Colonic mucosa (tissue), 4 donors: ENCODE measurements at regions not wholly inside any gene's neighbourhood (a gene's known extent, or its start where the extent isn't known, plus 50 kb on each side); places are given as distances from the start of the nearest gene placed in this dataset.
A peak's percentile ranks its signal among the peaks of the same experiment; 100 is the strongest.

ENCODE experiments used
- DNase-seq: peaks from one replicate; pipeline ENCODE4 v3.0.0-alpha.2; 2020
- H3K27ac ChIP-seq: fragments of 200-600 bp; one replicate; pipeline ENCODE4 v1.8.0; 2021
- H3K27me3 ChIP-seq: fragments of 200-600 bp; one replicate; pipeline ENCODE4 v1.8.0; 2021
- H3K36me3 ChIP-seq: fragments of 200-600 bp; one replicate; pipeline ENCODE4 v1.8.0; 2021
- H3K4me1 ChIP-seq: fragments of 200-600 bp; one replicate; pipeline ENCODE4 v1.8.0; 2021; ENCODE audit warnings: mild to moderate bottlenecking
- H3K4me3 ChIP-seq: fragments of 200-600 bp; one replicate; pipeline ENCODE4 v1.8.0; 2021
- H3K9ac ChIP-seq, 2 donors: one replicate each; pipeline ENCODE4 v1.7.0; 2013; ENCODE audit warnings: control low read depth in 2 of 2, low read depth in 2 of 2, low read length in 2 of 2
- H3K9me3 ChIP-seq: fragments of 200-600 bp; one replicate; pipeline ENCODE4 v1.8.0; 2021
- intact Hi-C: fragments of 100-400 bp; cut with DNase I; formaldehyde crosslinking; loops from one replicate; pipeline ENCODE4 v1.14.1; 2022
- TF ChIP-seq, protein P1 (sequence below): fragments of 200-600 bp; IDR thresholded peaks from one replicate; pipeline ENCODE4 v1.8.0; 2022; ENCODE audit warnings: antibody characterized with exemption, mild to moderate bottlenecking
- donor health status: healthy.
- donor health status: DM: no; HTN: no; CAD: no.
- donor health status: DM: no; HTN: no; CAD: no.

GRCh38 chr5:68389618-68390017, 174.1 kb downstream of the PIK3R1 start:
- TF ChIP-seq, protein P1, sequence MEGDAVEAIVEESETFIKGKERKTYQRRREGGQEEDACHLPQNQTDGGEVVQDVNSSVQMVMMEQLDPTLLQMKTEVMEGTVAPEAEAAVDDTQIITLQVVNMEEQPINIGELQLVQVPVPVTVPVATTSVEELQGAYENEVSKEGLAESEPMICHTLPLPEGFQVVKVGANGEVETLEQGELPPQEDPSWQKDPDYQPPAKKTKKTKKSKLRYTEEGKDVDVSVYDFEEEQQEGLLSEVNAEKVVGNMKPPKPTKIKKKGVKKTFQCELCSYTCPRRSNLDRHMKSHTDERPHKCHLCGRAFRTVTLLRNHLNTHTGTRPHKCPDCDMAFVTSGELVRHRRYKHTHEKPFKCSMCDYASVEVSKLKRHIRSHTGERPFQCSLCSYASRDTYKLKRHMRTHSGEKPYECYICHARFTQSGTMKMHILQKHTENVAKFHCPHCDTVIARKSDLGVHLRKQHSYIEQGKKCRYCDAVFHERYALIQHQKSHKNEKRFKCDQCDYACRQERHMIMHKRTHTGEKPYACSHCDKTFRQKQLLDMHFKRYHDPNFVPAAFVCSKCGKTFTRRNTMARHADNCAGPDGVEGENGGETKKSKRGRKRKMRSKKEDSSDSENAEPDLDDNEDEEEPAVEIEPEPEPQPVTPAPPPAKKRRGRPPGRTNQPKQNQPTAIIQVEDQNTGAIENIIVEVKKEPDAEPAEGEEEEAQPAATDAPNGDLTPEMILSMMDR: no peak
- Histone ChIP-seq H3K27ac (no peak overlapping the region), H3K9me3 (no peaks in the 10 kb centered on the region), H3K4me1 (no peaks in the 10 kb centered on the region), H3K27me3 (no peaks in the 10 kb centered on the region), H3K36me3 (no peaks in the 10 kb centered on the region), H3K4me3 (no peak overlapping the region), H3K9ac (no peak overlapping the region)
- intact Hi-C loops: loop anchor here (10.0 kb wide), 1 partner anchor 105 kb away; no protein-coding TSS in a partner anchor
- no peak for DNase-seq

DNA sequence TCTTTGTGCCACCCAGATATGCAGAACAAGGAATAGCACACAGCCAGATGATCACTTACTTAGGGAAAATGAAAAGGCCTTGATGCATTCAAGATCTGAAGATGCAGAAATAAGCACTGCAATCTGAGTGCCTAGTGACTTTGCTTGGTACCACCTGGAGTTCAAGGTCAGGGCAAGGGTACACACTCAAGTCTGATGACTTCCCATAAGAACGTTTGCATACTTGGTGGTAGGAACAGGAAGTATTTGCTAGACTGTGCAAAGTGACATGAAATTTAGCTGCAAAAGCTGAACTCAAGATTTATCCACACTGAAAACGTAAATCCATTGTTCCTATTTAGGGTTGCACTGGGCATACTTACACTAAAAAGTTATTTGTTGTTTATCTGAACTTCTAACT, 177.1 kb downstream of the PIK3R1 start:
- H3K9me3 ChIP-seq: no peaks in the 10 kb centered on the region
- intact Hi-C loops: no loop called here
- no peak overlapping the region for H3K27ac ChIP-seq
- no peaks in the 10 kb centered on the region for H3K27me3 ChIP-seq
- TF ChIP-seq, protein P1: no peak
- no peaks in the 10 kb centered on the region for H3K4me1 ChIP-seq
- H3K4me3 ChIP-seq: no peak overlapping the region
- DNase-seq: no peak
- H3K36me3 ChIP-seq: no peaks in the 10 kb centered on the region
- H3K9ac ChIP-seq: no peak overlapping the region

- intact Hi-C loops: no loop called here
- Histone ChIP-seq H3K4me1 (no peaks in the 10 kb centered on the region), H3K27me3 (no peaks in the 10 kb centered on the region), H3K27ac (peak overlapping the region; percentile 76), H3K36me3 (no peaks in the 10 kb centered on the region), H3K9ac (peak overlapping the region in 1 of 2 donors; percentile 32), H3K9me3 (no peaks in the 10 kb centered on the region), H3K4me3 (no peak overlapping the region)
- no peak for DNase-seq
- TF ChIP-seq, protein P1: no peak
Observed at GRCh38 chr5:68395302-68395701, 179.7 kb downstream of the PIK3R1 start.

DNA sequence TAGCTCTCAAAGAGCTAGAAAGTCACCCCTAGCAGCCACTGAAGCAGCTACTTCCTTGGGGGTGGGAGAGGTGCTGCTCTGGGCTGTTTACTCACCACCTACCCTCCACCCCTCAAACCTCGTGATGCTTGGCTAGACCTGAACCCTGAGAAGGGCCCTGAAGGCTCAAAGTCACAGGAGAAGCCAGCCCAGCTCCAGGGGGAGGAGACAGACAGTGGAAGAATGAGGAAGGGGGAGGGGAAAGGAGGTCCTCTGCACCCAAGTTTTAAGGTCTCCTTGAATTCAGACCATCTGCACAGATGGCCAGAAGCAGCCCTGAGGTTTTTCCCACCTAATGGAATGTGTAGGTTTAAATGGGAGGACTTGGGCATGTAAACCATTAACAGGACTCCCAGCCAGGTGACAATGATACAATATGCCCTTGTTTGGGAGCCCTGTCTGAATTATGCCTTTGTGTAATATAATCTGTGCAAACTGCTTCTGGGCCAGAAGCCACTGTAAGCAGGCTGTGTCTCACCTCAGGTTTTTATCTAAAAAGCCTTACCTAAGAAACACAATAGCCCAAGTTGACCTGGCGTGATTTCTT, 180.5 kb downstream of the PIK3R1 start:
- peak overlapping the region; percentile 76 for H3K27ac ChIP-seq
- no peaks in the 10 kb centered on the region for H3K9me3 ChIP-seq
- no peaks in the 10 kb centered on the region for H3K36me3 ChIP-seq
- no peaks in the 10 kb centered on the region for H3K27me3 ChIP-seq
- H3K4me3 ChIP-seq: no peak overlapping the region
- intact Hi-C loops: no loop called here
- peak; percentile 67 for DNase-seq
- no peaks in the 10 kb centered on the region for H3K4me1 ChIP-seq
- TF ChIP-seq, protein P1: no peak
- H3K9ac ChIP-seq: peak overlapping the region in 1 of 2 donors; percentile 32

GRCh38 chr5:68396722-68397121, 181.2 kb downstream of the PIK3R1 start:
- TF ChIP-seq, protein P1: no peak
- H3K9me3 ChIP-seq: no peaks in the 10 kb centered on the region
- no peaks in the 10 kb centered on the region for H3K36me3 ChIP-seq
- DNase-seq: peak; percentile 77
- H3K4me3 ChIP-seq: no peak overlapping the region
- H3K4me1 ChIP-seq: no peaks in the 10 kb centered on the region
- intact Hi-C loops: no loop called here
- peak overlapping the region; percentile 76 for H3K27ac ChIP-seq
- H3K27me3 ChIP-seq: no peaks in the 10 kb centered on the region
- H3K9ac ChIP-seq: peak overlapping the region in 1 of 2 donors; percentile 15
